OCI-LY7 (cell line): ENCODE measurements at regions not wholly inside any gene's neighbourhood (a gene's known extent, or its start where the extent isn't known, plus 50 kb on each side); places are given as distances from the start of the nearest gene placed in this dataset.

ENCODE experiments used
- EZH2phosphoT487 ChIP-seq: fragments of 200-600 bp; sonication (generic); IDR thresholded peaks from 2 replicates; pipeline ENCODE4 v1.6.1; 2018; ENCODE audit warnings: low read depth, borderline replicate concordance, mild to moderate bottlenecking, mixed run types, antibody characterized with exemption, low read length, moderate library complexity, mixed read lengths
- TF ChIP-seq, protein P1 (sequence below): fragments of 200-600 bp; sonication (generic); conservative IDR thresholded peaks from 2 replicates; pipeline ENCODE4 v1.5.1; 2014; ENCODE audit warnings: mild to moderate bottlenecking, antibody characterized with exemption, low read length, moderate library complexity, mixed read lengths

DNA sequence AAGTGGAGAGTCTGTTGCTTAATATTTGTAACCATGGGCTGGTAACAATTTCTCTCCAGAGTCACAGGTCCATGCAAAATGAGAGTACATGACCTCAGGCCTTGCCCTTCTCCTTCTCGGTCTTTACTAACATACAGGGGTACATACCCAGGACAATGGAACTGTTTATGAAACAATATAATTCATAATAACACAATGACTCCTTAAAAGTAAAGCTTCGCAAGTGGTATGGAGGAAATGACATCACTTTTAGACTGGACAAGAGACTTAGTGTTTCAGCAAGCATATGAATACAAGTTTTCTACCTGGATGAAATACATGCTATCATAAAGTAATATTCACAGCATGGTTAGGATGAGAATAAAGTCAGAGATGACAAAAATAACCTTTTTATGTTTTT is 386.6 kb downstream of the PLK2 start:
- TF ChIP-seq, protein P1, sequence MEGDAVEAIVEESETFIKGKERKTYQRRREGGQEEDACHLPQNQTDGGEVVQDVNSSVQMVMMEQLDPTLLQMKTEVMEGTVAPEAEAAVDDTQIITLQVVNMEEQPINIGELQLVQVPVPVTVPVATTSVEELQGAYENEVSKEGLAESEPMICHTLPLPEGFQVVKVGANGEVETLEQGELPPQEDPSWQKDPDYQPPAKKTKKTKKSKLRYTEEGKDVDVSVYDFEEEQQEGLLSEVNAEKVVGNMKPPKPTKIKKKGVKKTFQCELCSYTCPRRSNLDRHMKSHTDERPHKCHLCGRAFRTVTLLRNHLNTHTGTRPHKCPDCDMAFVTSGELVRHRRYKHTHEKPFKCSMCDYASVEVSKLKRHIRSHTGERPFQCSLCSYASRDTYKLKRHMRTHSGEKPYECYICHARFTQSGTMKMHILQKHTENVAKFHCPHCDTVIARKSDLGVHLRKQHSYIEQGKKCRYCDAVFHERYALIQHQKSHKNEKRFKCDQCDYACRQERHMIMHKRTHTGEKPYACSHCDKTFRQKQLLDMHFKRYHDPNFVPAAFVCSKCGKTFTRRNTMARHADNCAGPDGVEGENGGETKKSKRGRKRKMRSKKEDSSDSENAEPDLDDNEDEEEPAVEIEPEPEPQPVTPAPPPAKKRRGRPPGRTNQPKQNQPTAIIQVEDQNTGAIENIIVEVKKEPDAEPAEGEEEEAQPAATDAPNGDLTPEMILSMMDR, result no peak
- no peak for TF ChIP-seq EZH2phosphoT487
